GM23248 (cell line): ENCODE measurements at regions not wholly inside any gene's neighbourhood (a gene's known extent, or its start where the extent isn't known, plus 50 kb on each side); places are given as distances from the start of the nearest gene placed in this dataset.

Experiments used
- EZH2 ChIP-seq: fragments of 200-600 bp; sonication (generic); IDR thresholded peaks from 2 replicates; pipeline ENCODE4 v1.6.1; 2018; ENCODE audit warnings: antibody characterized with exemption, mild to moderate bottlenecking; ENCODE audit not compliant: insufficient read depth, poor library complexity, severe bottlenecking
- EZH2phosphoT487 ChIP-seq: fragments of 200-600 bp; sonication (generic); IDR thresholded peaks from 2 replicates; pipeline ENCODE4 v1.6.1; 2018; ENCODE audit warnings: antibody characterized with exemption, moderate library complexity, mild to moderate bottlenecking, low read depth; ENCODE audit not compliant: insufficient read depth

GRCh38 chr12:111024205-111024801 is 103.9 kb upstream of the MYL2 start:
- TF ChIP-seq EZH2phosphoT487, result no peak
- no peak for TF ChIP-seq EZH2
